SK-N-MC (cell line): ENCODE measurements at regions not wholly inside any gene's neighbourhood (a gene's known extent, or its start where the extent isn't known, plus 50 kb on each side); places are given as distances from the start of the nearest gene placed in this dataset.
"Not testable (repeated sequence)": the region's sequence is repeated elsewhere in the genome, so short reads cannot be mapped to it uniquely, and the experiment has no call there.

Experiments used
- EZH2 ChIP-seq: fragments of 200-600 bp; sonication (generic); IDR thresholded peaks from one replicate; pipeline ENCODE4 v1.6.1; 2017; ENCODE audit warnings: antibody characterized with exemption
- FOXP2 ChIP-seq: optimal IDR thresholded peaks from 2 replicates; pipeline ENCODE3; 2011; ENCODE audit warnings: mild to moderate bottlenecking, moderate library complexity; ENCODE audit not compliant: insufficient read depth; ENCODE audit errors: extremely low read length, control extremely low read depth
- POLR2AphosphoS5 ChIP-seq: IDR thresholded peaks from 2 replicates; pipeline ENCODE4 v1.6.1; 2012; ENCODE audit warnings: mild to moderate bottlenecking, low read depth, low read length, borderline replicate concordance

DNA sequence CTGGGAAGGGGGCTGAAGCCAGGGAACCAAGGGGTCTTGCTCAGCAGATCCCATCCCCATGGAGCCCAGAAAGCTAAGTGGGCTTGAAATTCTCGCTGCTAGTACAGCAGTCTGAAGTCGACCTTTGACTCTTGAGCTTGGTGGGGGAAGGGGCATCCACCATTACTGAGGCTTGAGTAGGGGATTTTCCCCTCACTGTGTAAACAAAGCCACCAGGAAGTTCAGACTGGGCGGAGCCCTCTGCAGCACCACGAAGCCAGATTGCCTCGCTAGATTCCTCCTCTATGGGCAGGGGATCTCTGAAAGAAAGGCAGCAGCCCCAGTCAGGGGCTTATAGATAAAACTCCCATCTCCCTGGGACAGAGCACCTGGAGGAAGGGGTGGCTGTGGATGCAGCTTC lies 210.6 kb downstream of the OTOL1 start:
- not testable (repeated sequence) for TF ChIP-seq EZH2, POLR2AphosphoS5, FOXP2
